Osteocyte (in vitro differentiated cells): ENCODE measurements at regions not wholly inside any gene's neighbourhood (a gene's known extent, or its start where the extent isn't known, plus 50 kb on each side); places are given as distances from the start of the nearest gene placed in this dataset.
A peak's percentile ranks its signal among the peaks of the same experiment; 100 is the strongest.
"Not testable (repeated sequence)": the region's sequence is repeated elsewhere in the genome, so short reads cannot be mapped to it uniquely, and the experiment has no call there.

ENCODE experiments used
- DNase-seq: peaks from one replicate; pipeline ENCODE4 v3.0.0; 2021; ENCODE audit warnings: mixed read lengths; ENCODE audit not compliant: unreplicated experiment; ENCODE audit errors: extremely low spot score
- H3K27ac Mint-ChIP-seq: one replicate; pipeline ENCODE4 v1.8.0; 2021; ENCODE audit warnings: mild to moderate bottlenecking, mixed read lengths; ENCODE audit not compliant: unreplicated experiment
- H3K27me3 Mint-ChIP-seq: one replicate; pipeline ENCODE4 v1.8.0; 2021; ENCODE audit warnings: mixed read lengths; ENCODE audit not compliant: unreplicated experiment
- H3K36me3 Mint-ChIP-seq: one replicate; pipeline ENCODE4 v1.8.0; 2021; ENCODE audit warnings: mixed read lengths; ENCODE audit not compliant: unreplicated experiment
- H3K4me1 Mint-ChIP-seq: one replicate; pipeline ENCODE4 v1.8.0; 2021; ENCODE audit warnings: mixed read lengths; ENCODE audit not compliant: unreplicated experiment
- H3K4me3 Mint-ChIP-seq: one replicate; pipeline ENCODE4 v1.8.0; 2021; ENCODE audit warnings: mild to moderate bottlenecking, moderate library complexity, mixed read lengths; ENCODE audit not compliant: unreplicated experiment
- H3K9me3 Mint-ChIP-seq: one replicate; pipeline ENCODE4 v1.8.0; 2021; ENCODE audit warnings: mixed read lengths; ENCODE audit not compliant: unreplicated experiment
- CTCF ChIP-seq: fragments of 200-600 bp; sonication (generic); IDR thresholded peaks from 2 replicates; pipeline ENCODE4 v1.5.0; 2021; ENCODE audit warnings: antibody characterized with exemption, mild to moderate bottlenecking, moderate library complexity

- no peak for TF ChIP-seq CTCF
- no peak overlapping the region for H3K4me3 Mint-ChIP-seq
- H3K4me1 Mint-ChIP-seq: peaks cover 8% of the 10 kb centered on the region
- no peaks in the 10 kb centered on the region for H3K9me3 Mint-ChIP-seq
- no peak overlapping the region for H3K27ac Mint-ChIP-seq
- no peaks in the 10 kb centered on the region for H3K36me3 Mint-ChIP-seq
- no peak for DNase-seq
- H3K27me3 Mint-ChIP-seq: peaks cover 8% of the 10 kb centered on the region
Measured at GRCh38 chr4:3945511-3946290, 179.5 kb downstream of the ADRA2C start.

GRCh38 chr4:3946553-3946952 is 180.4 kb downstream of the ADRA2C start:
- H3K27me3 Mint-ChIP-seq, H3K36me3 Mint-ChIP-seq, H3K27ac Mint-ChIP-seq, DNase-seq, H3K9me3 Mint-ChIP-seq, H3K4me3 Mint-ChIP-seq, H3K4me1 Mint-ChIP-seq: not testable (repeated sequence)

GRCh38 chr4:3947761-3948160 is 181.6 kb downstream of the ADRA2C start:
- H3K27ac Mint-ChIP-seq, H3K27me3 Mint-ChIP-seq, H3K9me3 Mint-ChIP-seq, H3K4me1 Mint-ChIP-seq, DNase-seq, H3K4me3 Mint-ChIP-seq, H3K36me3 Mint-ChIP-seq: not testable (repeated sequence)

- not testable (repeated sequence) for H3K4me1 Mint-ChIP-seq, H3K27ac Mint-ChIP-seq, H3K27me3 Mint-ChIP-seq, DNase-seq, H3K36me3 Mint-ChIP-seq, H3K9me3 Mint-ChIP-seq, H3K4me3 Mint-ChIP-seq
Measured at GRCh38 chr4:3948210-3948609, 182.0 kb downstream of the ADRA2C start.

DNA sequence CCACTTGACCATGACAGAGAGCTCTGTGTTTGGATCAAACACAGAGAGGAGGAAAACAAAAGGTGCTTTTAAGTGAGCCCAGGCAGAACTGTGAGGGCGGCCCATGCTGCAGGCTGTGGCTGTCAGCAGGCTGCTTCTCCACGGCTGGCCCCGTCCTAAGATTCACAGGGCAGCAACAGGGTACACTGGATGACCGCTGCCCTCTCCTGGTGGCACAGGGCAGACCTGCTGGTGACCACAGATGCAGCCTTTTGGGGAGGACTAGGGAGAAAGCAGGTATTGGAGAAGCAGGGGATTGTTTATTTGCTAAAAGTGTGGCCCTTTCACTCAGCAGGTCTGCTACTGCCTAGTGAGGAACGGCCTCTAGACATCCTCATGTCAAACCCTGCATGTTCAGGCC is 183.7 kb downstream of the ADRA2C start:
- not testable (repeated sequence) for H3K4me1 Mint-ChIP-seq, H3K27me3 Mint-ChIP-seq, H3K9me3 Mint-ChIP-seq, H3K36me3 Mint-ChIP-seq, H3K27ac Mint-ChIP-seq, H3K4me3 Mint-ChIP-seq
- DNase-seq: peak; percentile 88
- TF ChIP-seq CTCF: peak; percentile 64

- H3K27ac Mint-ChIP-seq, H3K4me3 Mint-ChIP-seq, H3K27me3 Mint-ChIP-seq, H3K36me3 Mint-ChIP-seq, H3K9me3 Mint-ChIP-seq, DNase-seq: not testable (repeated sequence)
- peaks cover 12% of the 10 kb centered on the region for H3K4me1 Mint-ChIP-seq
Measured at GRCh38 chr4:3952443-3953139, 186.4 kb downstream of the ADRA2C start.

- H3K4me3 Mint-ChIP-seq, H3K27ac Mint-ChIP-seq: not testable (repeated sequence)
Measured at GRCh38 chr4:3953140-3953489, 186.9 kb downstream of the ADRA2C start.

GRCh38 chr4:3954540-3955320 is 188.5 kb downstream of the ADRA2C start:
- Mint-ChIP-seq H3K4me3 (peak overlapping the region; percentile 84), H3K4me1 (peaks cover 12% of the 10 kb centered on the region), H3K27ac (peak overlapping the region; percentile 96)
- H3K36me3 Mint-ChIP-seq, H3K9me3 Mint-ChIP-seq, H3K27me3 Mint-ChIP-seq: not testable (repeated sequence)
- DNase-seq: peak; percentile 91

More at GRCh38 chr4:3953140-3953489, 186.9 kb downstream of the ADRA2C start:
- H3K4me1 Mint-ChIP-seq: peaks cover 12% of the 10 kb centered on the region
- H3K27me3 Mint-ChIP-seq, H3K9me3 Mint-ChIP-seq, H3K36me3 Mint-ChIP-seq, DNase-seq: not testable (repeated sequence)

- H3K27ac Mint-ChIP-seq: peak overlapping the region; percentile 96
- not testable (repeated sequence) for H3K36me3 Mint-ChIP-seq, H3K9me3 Mint-ChIP-seq, H3K27me3 Mint-ChIP-seq
- peaks cover 12% of the 10 kb centered on the region for H3K4me1 Mint-ChIP-seq
- DNase-seq: peak; percentile 99
- peak overlapping the region; percentile 84 for H3K4me3 Mint-ChIP-seq
Measured at GRCh38 chr4:3955321-3956164, 189.4 kb downstream of the ADRA2C start.
